ENCODE measurements at regions not wholly inside any gene's neighbourhood (a gene's known extent, or its start where the extent isn't known, plus 50 kb on each side); places are given as distances from the start of the nearest gene placed in this dataset.

GRCh38 chr10:107901076-107901475 is 736.6 kb upstream of the SORCS1 start:
- no peak overlapping the region for H3K4me3 ChIP-seq (ENCODE audit: low read depth in 1 of 3, low read length in 3 of 3)
- no peaks in the 10 kb centered on the region for H3K27me3 ChIP-seq (ENCODE audit: control insufficient read depth in 4 of 4, insufficient read depth in 4 of 4, low read length in 3 of 4)
- TF ChIP-seq JUND (IDR thresholded peaks at IDR 0.05) (no peak), HNF4A (conservative IDR thresholded peaks at IDR 0.05) (no peak), TAF1 (conservative IDR thresholded peaks at IDR 0.05) (no peak)
- no peaks in the 10 kb centered on the region for H3K36me3 ChIP-seq (ENCODE audit: control insufficient read depth in 4 of 4, insufficient read depth in 3 of 4, low read depth in 1 of 4, low read length in 3 of 4)
- 65% methylated on average over 2 of the region's 2 CpGs for WGBS
- no peak for DNase-seq (ENCODE audit: low spot score)
- no peaks in the 10 kb centered on the region for H3K4me1 ChIP-seq (ENCODE audit: control insufficient read depth in 4 of 4, insufficient read depth in 4 of 4, low read length in 3 of 4)
- H3K9me3 ChIP-seq (ENCODE audit: control insufficient read depth in 4 of 4, low read length in 3 of 4): no peaks in the 10 kb centered on the region
- H3K27ac ChIP-seq (ENCODE audit: low read depth in 1 of 2, low read length in 2 of 2): no peak overlapping the region
- H3K9ac ChIP-seq (ENCODE audit: low read depth in 1 of 2, low read length in 2 of 2): no peak overlapping the region

GRCh38 chr10:107900131-107900530 is 735.6 kb upstream of the SORCS1 start:
- H3K27me3 ChIP-seq (ENCODE audit: control insufficient read depth in 4 of 4, insufficient read depth in 4 of 4, low read length in 3 of 4): no peaks in the 10 kb centered on the region
- no peak overlapping the region for H3K27ac ChIP-seq (ENCODE audit: low read depth in 1 of 2, low read length in 2 of 2)
- no peak overlapping the region for H3K9ac ChIP-seq (ENCODE audit: low read depth in 1 of 2, low read length in 2 of 2)
- WGBS: 82% methylated on average over 5 of the region's 5 CpGs
- H3K36me3 ChIP-seq (ENCODE audit: control insufficient read depth in 4 of 4, insufficient read depth in 3 of 4, low read depth in 1 of 4, low read length in 3 of 4): no peaks in the 10 kb centered on the region
- no peaks in the 10 kb centered on the region for H3K9me3 ChIP-seq (ENCODE audit: control insufficient read depth in 4 of 4, low read length in 3 of 4)
- DNase-seq (ENCODE audit: low spot score): no peak
- H3K4me3 ChIP-seq (ENCODE audit: low read depth in 1 of 3, low read length in 3 of 3): no peak overlapping the region
- H3K4me1 ChIP-seq (ENCODE audit: control insufficient read depth in 4 of 4, insufficient read depth in 4 of 4, low read length in 3 of 4): no peaks in the 10 kb centered on the region
- TF ChIP-seq CTCF (IDR thresholded peaks at IDR 0.05; ENCODE audit: low read depth, low read length, missing input control) (no peak), RXRA (IDR thresholded peaks at IDR 0.05) (no peak), HNF4A (conservative IDR thresholded peaks at IDR 0.05) (no peak), REST (IDR thresholded peaks at IDR 0.05) (no peak), SP1 (IDR thresholded peaks at IDR 0.05) (no peak), TAF1 (conservative IDR thresholded peaks at IDR 0.05) (no peak), MAX (IDR thresholded peaks at IDR 0.05) (no peak), YY1 (IDR thresholded peaks at IDR 0.05) (no peak), EGR1 (IDR thresholded peaks at IDR 0.05; ENCODE audit: low read depth in 2 of 2) (no peak)

GRCh38 chr10:107899502-107900062 is 735.1 kb upstream of the SORCS1 start:
- no peak overlapping the region for H3K4me3 ChIP-seq (ENCODE audit: low read depth in 1 of 3, low read length in 3 of 3)
- no peak overlapping the region for H3K9ac ChIP-seq (ENCODE audit: low read depth in 1 of 2, low read length in 2 of 2)
- H3K4me1 ChIP-seq (ENCODE audit: control insufficient read depth in 4 of 4, insufficient read depth in 4 of 4, low read length in 3 of 4): no peaks in the 10 kb centered on the region
- H3K27me3 ChIP-seq (ENCODE audit: control insufficient read depth in 4 of 4, insufficient read depth in 4 of 4, low read length in 3 of 4): no peaks in the 10 kb centered on the region
- H3K36me3 ChIP-seq (ENCODE audit: control insufficient read depth in 4 of 4, insufficient read depth in 3 of 4, low read depth in 1 of 4, low read length in 3 of 4): no peaks in the 10 kb centered on the region
- H3K9me3 ChIP-seq (ENCODE audit: control insufficient read depth in 4 of 4, low read length in 3 of 4): no peaks in the 10 kb centered on the region
- no peak overlapping the region for H3K27ac ChIP-seq (ENCODE audit: low read depth in 1 of 2, low read length in 2 of 2)
- no peak for DNase-seq (ENCODE audit: low spot score)
- WGBS: 68% methylated on average over 4 of the region's 4 CpGs
- TF ChIP-seq HNF4G (IDR thresholded peaks at IDR 0.05) (no peak), SP1 (IDR thresholded peaks at IDR 0.05) (no peak), YY1 (IDR thresholded peaks at IDR 0.05) (no peak), CTCF (IDR thresholded peaks at IDR 0.05; ENCODE audit: low read depth, low read length, missing input control) (no peak), RXRA (IDR thresholded peaks at IDR 0.05) (no peak), RAD21 (IDR thresholded peaks at IDR 0.05) (no peak), FOXA2 (IDR thresholded peaks at IDR 0.05) (no peak), EGR1 (IDR thresholded peaks at IDR 0.05; ENCODE audit: low read depth in 2 of 2) (no peak), NR2F2 (IDR thresholded peaks at IDR 0.05) (no peak), HNF4A (conservative IDR thresholded peaks at IDR 0.05) (no peak), ATF3 (IDR thresholded peaks at IDR 0.05) (no peak), FOXA1 (IDR thresholded peaks at IDR 0.05) (no peak), MAX (IDR thresholded peaks at IDR 0.05) (no peak)

Measured in liver (tissue), 8 donors.